Testis (tissue), 2 donors: ENCODE measurements at regions not wholly inside any gene's neighbourhood (a gene's known extent, or its start where the extent isn't known, plus 50 kb on each side); places are given as distances from the start of the nearest gene placed in this dataset.
A peak's percentile ranks its signal among the peaks of the same experiment; 100 is the strongest.

Experiments used
- DNase-seq: peaks from one replicate; pipeline ENCODE4 v3.0.0-alpha.2; 2019
- H3K27ac ChIP-seq, 2 donors: fragments of 200-600 bp; sonication (generic); one replicate each; pipeline ENCODE4 v1.5.1; 2019
- H3K27me3 ChIP-seq: fragments of 200-600 bp; sonication (generic); one replicate; pipeline ENCODE4 v1.5.1; 2019
- H3K36me3 ChIP-seq: fragments of 200-600 bp; sonication (generic); one replicate; pipeline ENCODE4 v1.5.1; 2017; ENCODE audit warnings: low read depth; ENCODE audit errors: missing control alignments
- H3K4me1 ChIP-seq: fragments of 200-600 bp; sonication (generic); one replicate; pipeline ENCODE4 v1.5.1; 2019
- H3K4me3 ChIP-seq, 2 donors: fragments of 200-600 bp; sonication (generic); one replicate each; pipeline ENCODE4 v1.5.1; 2017 to 2019
- H3K9me3 ChIP-seq: fragments of 200-600 bp; sonication (generic); one replicate; pipeline ENCODE4 v1.5.1; 2017
- CTCF ChIP-seq, 3 experiments: fragments of 450-650 bp in 2 of 3; fragments of 200-600 bp in 1 of 3; sonication (generic) in 1 of 3; IDR thresholded peaks; one replicate each; pipeline ENCODE4 v1.5.1; 2016 to 2019; ENCODE audit warnings: antibody characterized with exemption in 3 of 3, mild to moderate bottlenecking in 2 of 3, moderate library complexity in 1 of 3
- POLR2A ChIP-seq: fragments of 450-650 bp; IDR thresholded peaks from one replicate; pipeline ENCODE4 v1.6.1; 2017; ENCODE audit warnings: antibody characterized with exemption, mild to moderate bottlenecking, moderate library complexity
- WGBS, 2 donors: methylation state at CpG; one replicate each; pipeline ENCODE4 v1.1.5; 2018; 5-methylcytosine and 5-hydroxymethylcytosine counted together
- intact Hi-C: fragments of 100-400 bp; cut with DNase I; formaldehyde crosslinking; loops from one replicate; pipeline ENCODE4 v1.15.1; 2023; ENCODE audit warnings: low total_unique reads

GRCh38 chr5:38776149-38776896, 69.5 kb upstream of the OSMR start:
- WGBS, 2 donors: 52 to 60% methylated on average over 6 of the region's 6 CpGs
- H3K27me3 ChIP-seq: no peaks in the 10 kb centered on the region
- no peaks in the 10 kb centered on the region for H3K36me3 ChIP-seq
- H3K4me1 ChIP-seq: peaks cover 3% of the 10 kb centered on the region
- TF ChIP-seq POLR2A: no peak
- TF ChIP-seq CTCF (IDR thresholded peaks at IDR 0.05): no peak
- H3K4me3 ChIP-seq: no peak overlapping the region
- intact Hi-C loops: no loop called here
- H3K27ac ChIP-seq: peak overlapping the region in 1 of 2 donors; percentile 23
- no peaks in the 10 kb centered on the region for H3K9me3 ChIP-seq
- DNase-seq: no peak

GRCh38 chr5:38777111-38777510, 68.7 kb upstream of the OSMR start:
- TF ChIP-seq POLR2A (no peak), CTCF (IDR thresholded peaks at IDR 0.05) (no peak)
- H3K27ac ChIP-seq: no peak overlapping the region
- no peaks in the 10 kb centered on the region for H3K9me3 ChIP-seq
- no peak for DNase-seq
- H3K4me3 ChIP-seq: no peak overlapping the region
- no peaks in the 10 kb centered on the region for H3K27me3 ChIP-seq
- WGBS, 2 donors: 25 to 83% methylated on average over 2 of the region's 2 CpGs
- H3K4me1 ChIP-seq: peaks cover 3% of the 10 kb centered on the region
- intact Hi-C loops: no loop called here
- H3K36me3 ChIP-seq: no peaks in the 10 kb centered on the region

- H3K4me1 ChIP-seq: peaks cover 11% of the 10 kb centered on the region
- no peak overlapping the region for H3K4me3 ChIP-seq
- H3K36me3 ChIP-seq: no peaks in the 10 kb centered on the region
- no peak for DNase-seq
- no peaks in the 10 kb centered on the region for H3K9me3 ChIP-seq
- H3K27me3 ChIP-seq: no peaks in the 10 kb centered on the region
- intact Hi-C loops: no loop called here
- no peak for TF ChIP-seq CTCF (IDR thresholded peaks at IDR 0.05)
- no peak for TF ChIP-seq POLR2A
- H3K27ac ChIP-seq: no peak overlapping the region
Measured at GRCh38 chr5:38780316-38780715, 65.5 kb upstream of the OSMR start.

- no peaks in the 10 kb centered on the region for H3K36me3 ChIP-seq
- DNase-seq: peak; percentile 82
- no peak overlapping the region for H3K27ac ChIP-seq
- WGBS, 2 donors: 65 to 68% methylated on average over 2 of the region's 2 CpGs
- peak in 1 of 3 experiments; percentile 17 for TF ChIP-seq CTCF (IDR thresholded peaks at IDR 0.05)
- no peak for TF ChIP-seq POLR2A
- H3K27me3 ChIP-seq: no peaks in the 10 kb centered on the region
- no peaks in the 10 kb centered on the region for H3K9me3 ChIP-seq
- intact Hi-C loops: no loop called here
- no peak overlapping the region for H3K4me3 ChIP-seq
- peaks cover 11% of the 10 kb centered on the region for H3K4me1 ChIP-seq
Measured at GRCh38 chr5:38780945-38781344, 64.9 kb upstream of the OSMR start.
